ENCODE measurements at regions not wholly inside any gene's neighbourhood (a gene's known extent, or its start where the extent isn't known, plus 50 kb on each side); places are given as distances from the start of the nearest gene placed in this dataset.

DNA sequence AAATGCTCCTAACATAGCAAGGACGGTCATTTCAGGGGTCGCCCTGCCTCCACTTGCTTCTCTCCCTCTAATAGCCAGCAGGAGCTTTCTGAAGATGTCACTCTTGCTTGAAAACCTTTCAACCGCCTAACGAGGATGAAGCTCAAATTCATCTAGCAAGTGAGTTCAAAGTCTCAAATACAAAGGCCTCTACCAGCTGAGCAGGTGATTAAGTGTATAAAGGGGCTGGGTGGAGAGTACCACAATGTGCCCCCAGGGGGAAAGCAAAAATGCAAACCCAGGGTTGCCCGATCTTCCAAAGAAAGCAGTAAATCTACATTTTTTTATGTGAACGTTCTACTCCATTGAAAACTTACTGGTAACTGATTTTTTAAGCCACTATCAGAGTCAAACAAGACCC, 50.4 kb upstream of the GRIP2 start:
- DNase-seq (ENCODE audit: low read depth, low spot score) (no peak), FAIRE-seq (no peak)
- Histone ChIP-seq H3K9me3 (ENCODE audit: control insufficient read depth, low read depth, low read length) (no peaks in the 10 kb centered on the region), H3K36me3 (ENCODE audit: control insufficient read depth in 2 of 2, extremely low read depth in 1 of 2, insufficient read depth in 2 of 2, low read length in 2 of 2) (no peaks in the 10 kb centered on the region), H4K20me1 (ENCODE audit: control insufficient read depth, extremely low read depth, insufficient read depth, low read length) (no peaks in the 10 kb centered on the region), H3K4me2 (ENCODE audit: control insufficient read depth, extremely low read depth, insufficient read depth, low read depth, low read length) (no peak overlapping the region), H3K27me3 (ENCODE audit: control insufficient read depth, extremely low read depth, insufficient read depth, low read length) (peaks cover 38% of the 10 kb centered on the region), H3K4me3 (ENCODE audit: control insufficient read depth in 2 of 3, extremely low read depth in 1 of 3, insufficient read depth in 2 of 3, low read depth in 1 of 3, low read length in 3 of 3) (no peak overlapping the region), H3K79me2 (ENCODE audit: control insufficient read depth, insufficient read depth, low read length) (no peaks in the 10 kb centered on the region), H3K27ac (ENCODE audit: control insufficient read depth, insufficient read depth, low read length) (no peak overlapping the region), H3K9ac (ENCODE audit: control insufficient read depth, extremely low read depth, insufficient read depth, low read length) (no peak overlapping the region), H3K9me1 (ENCODE audit: control insufficient read depth, extremely low read depth, insufficient read depth, low read length) (no peaks in the 10 kb centered on the region), H3K4me1 (ENCODE audit: control insufficient read depth, extremely low read depth, insufficient read depth, low read length) (peaks cover 9% of the 10 kb centered on the region), H2AFZ (ENCODE audit: control insufficient read depth, low read length) (no peak overlapping the region)
- TF ChIP-seq EZH2 (IDR thresholded peaks at IDR 0.05; ENCODE audit: low read length): no peak
- TF ChIP-seq, protein P1, sequence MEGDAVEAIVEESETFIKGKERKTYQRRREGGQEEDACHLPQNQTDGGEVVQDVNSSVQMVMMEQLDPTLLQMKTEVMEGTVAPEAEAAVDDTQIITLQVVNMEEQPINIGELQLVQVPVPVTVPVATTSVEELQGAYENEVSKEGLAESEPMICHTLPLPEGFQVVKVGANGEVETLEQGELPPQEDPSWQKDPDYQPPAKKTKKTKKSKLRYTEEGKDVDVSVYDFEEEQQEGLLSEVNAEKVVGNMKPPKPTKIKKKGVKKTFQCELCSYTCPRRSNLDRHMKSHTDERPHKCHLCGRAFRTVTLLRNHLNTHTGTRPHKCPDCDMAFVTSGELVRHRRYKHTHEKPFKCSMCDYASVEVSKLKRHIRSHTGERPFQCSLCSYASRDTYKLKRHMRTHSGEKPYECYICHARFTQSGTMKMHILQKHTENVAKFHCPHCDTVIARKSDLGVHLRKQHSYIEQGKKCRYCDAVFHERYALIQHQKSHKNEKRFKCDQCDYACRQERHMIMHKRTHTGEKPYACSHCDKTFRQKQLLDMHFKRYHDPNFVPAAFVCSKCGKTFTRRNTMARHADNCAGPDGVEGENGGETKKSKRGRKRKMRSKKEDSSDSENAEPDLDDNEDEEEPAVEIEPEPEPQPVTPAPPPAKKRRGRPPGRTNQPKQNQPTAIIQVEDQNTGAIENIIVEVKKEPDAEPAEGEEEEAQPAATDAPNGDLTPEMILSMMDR (optimal IDR thresholded peaks at IDR 0.05 in 1 of 3, IDR thresholded peaks at IDR 0.05 in 1 of 3, conservative IDR thresholded peaks at IDR 0.05 in 1 of 3; ENCODE audit: extremely low read depth in 1 of 3, insufficient read depth in 2 of 3, low read length in 3 of 3): no peak
- dilution Hi-C loops (cut with MboI; ENCODE audit: extremely low pct_ligation_motif_present, low sequenced_read_pairs): no loop called here

DNA sequence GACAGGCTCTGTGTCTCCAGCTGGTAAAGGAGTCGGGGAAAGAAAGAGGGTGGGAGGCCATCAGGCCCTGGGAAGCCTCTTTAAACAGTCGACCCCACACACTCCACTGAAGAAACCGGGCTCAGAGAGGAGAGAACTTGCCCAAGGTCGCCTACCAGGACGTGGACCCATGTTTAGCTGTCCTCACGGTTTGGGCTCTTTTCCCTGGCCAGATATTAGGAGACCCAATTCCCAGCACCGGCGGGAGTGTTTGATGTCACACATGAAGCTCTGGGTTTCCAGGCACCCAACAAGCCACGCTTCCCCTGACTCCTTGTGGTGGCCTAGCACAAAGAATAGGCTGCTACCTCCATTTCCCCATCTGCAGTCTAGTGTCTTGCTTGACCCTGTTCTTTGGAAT, 52.2 kb upstream of the GRIP2 start:
- no peaks in the 10 kb centered on the region for H3K79me2 ChIP-seq (ENCODE audit: control insufficient read depth, insufficient read depth, low read length)
- H3K9ac ChIP-seq (ENCODE audit: control insufficient read depth, extremely low read depth, insufficient read depth, low read length): no peak overlapping the region
- no peak for FAIRE-seq
- no peak for DNase-seq (ENCODE audit: low read depth, low spot score)
- no peaks in the 10 kb centered on the region for H4K20me1 ChIP-seq (ENCODE audit: control insufficient read depth, extremely low read depth, insufficient read depth, low read length)
- H2AFZ ChIP-seq (ENCODE audit: control insufficient read depth, low read length): no peak overlapping the region
- H3K9me1 ChIP-seq (ENCODE audit: control insufficient read depth, extremely low read depth, insufficient read depth, low read length): no peaks in the 10 kb centered on the region
- H3K4me2 ChIP-seq (ENCODE audit: control insufficient read depth, extremely low read depth, insufficient read depth, low read depth, low read length): no peak overlapping the region
- no peak for TF ChIP-seq EZH2 (IDR thresholded peaks at IDR 0.05; ENCODE audit: low read length)
- TF ChIP-seq, protein P1 (optimal IDR thresholded peaks at IDR 0.05 in 1 of 3, IDR thresholded peaks at IDR 0.05 in 1 of 3, conservative IDR thresholded peaks at IDR 0.05 in 1 of 3; ENCODE audit: extremely low read depth in 1 of 3, insufficient read depth in 2 of 3, low read length in 3 of 3): no peak
- dilution Hi-C loops (cut with MboI; ENCODE audit: extremely low pct_ligation_motif_present, low sequenced_read_pairs): no loop called here
- no peaks in the 10 kb centered on the region for H3K9me3 ChIP-seq (ENCODE audit: control insufficient read depth, low read depth, low read length)
- H3K4me3 ChIP-seq (ENCODE audit: control insufficient read depth in 2 of 3, extremely low read depth in 1 of 3, insufficient read depth in 2 of 3, low read depth in 1 of 3, low read length in 3 of 3): no peak overlapping the region
- H3K27ac ChIP-seq (ENCODE audit: control insufficient read depth, insufficient read depth, low read length): no peak overlapping the region
- peaks cover 33% of the 10 kb centered on the region for H3K27me3 ChIP-seq (ENCODE audit: control insufficient read depth, extremely low read depth, insufficient read depth, low read length)
- H3K36me3 ChIP-seq (ENCODE audit: control insufficient read depth in 2 of 2, extremely low read depth in 1 of 2, insufficient read depth in 2 of 2, low read length in 2 of 2): no peaks in the 10 kb centered on the region
- H3K4me1 ChIP-seq (ENCODE audit: control insufficient read depth, extremely low read depth, insufficient read depth, low read length): peaks cover 9% of the 10 kb centered on the region

All from keratinocyte (primary cell).